ENCODE measurements at regions not wholly inside any gene's neighbourhood (a gene's known extent, or its start where the extent isn't known, plus 50 kb on each side); places are given as distances from the start of the nearest gene placed in this dataset.

DNA sequence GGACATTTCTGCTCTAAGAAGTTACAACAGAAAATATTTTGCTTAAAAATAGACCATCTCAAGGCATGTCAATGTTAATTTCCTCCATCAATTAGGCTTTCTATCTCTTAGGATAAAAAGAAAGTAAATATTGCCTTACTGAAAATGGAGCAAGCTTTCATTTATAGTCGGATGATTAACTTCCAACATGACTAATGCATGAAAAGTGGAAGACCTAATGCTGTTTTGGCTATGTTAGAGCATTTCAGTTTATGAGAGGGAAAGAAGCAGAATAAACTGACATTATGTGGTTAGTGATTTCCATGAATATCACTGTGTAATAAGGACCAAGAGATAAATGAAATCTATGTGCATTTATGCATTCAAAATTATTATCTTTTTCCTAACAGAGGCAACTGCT lies 475.2 kb upstream of the UBE2E3 start:
- TF ChIP-seq POLR2AphosphoS5 (IDR thresholded peaks at IDR 0.05) (no peak), EZH2 (IDR thresholded peaks at IDR 0.05; ENCODE audit: borderline replicate concordance, insufficient read depth, low read length, poor library complexity, severe bottlenecking) (no peak), MXI1 (conservative IDR thresholded peaks at IDR 0.05; ENCODE audit: poor library complexity, severe bottlenecking) (no peak), CTCF (IDR thresholded peaks at IDR 0.05; ENCODE audit: poor library complexity, severe bottlenecking) (no peak), RAD21 (conservative IDR thresholded peaks at IDR 0.05) (no peak), REST (IDR thresholded peaks at IDR 0.05; ENCODE audit: borderline replicate concordance) (no peak), EP300 (conservative IDR thresholded peaks at IDR 0.05; ENCODE audit: poor library complexity, severe bottlenecking) (no peak), SMC3 (conservative IDR thresholded peaks at IDR 0.05; ENCODE audit: poor library complexity) (no peak), TAF1 (IDR thresholded peaks at IDR 0.05; ENCODE audit: low read depth) (no peak)
- Histone ChIP-seq H3K27ac (ENCODE audit: low read length) (no peak overlapping the region), H4K20me1 (ENCODE audit: insufficient read depth) (no peaks in the 10 kb centered on the region), H3F3A (ENCODE audit: insufficient read depth, low read length, poor library complexity, severe bottlenecking) (no peaks in the 10 kb centered on the region), H3K9ac (ENCODE audit: low read length) (no peak overlapping the region), H3K4me2 (ENCODE audit: low read length) (no peak overlapping the region), H3K9me3 (ENCODE audit: low read length) (no peaks in the 10 kb centered on the region), H3K27me3 (ENCODE audit: insufficient read depth, low read depth, low read length) (no peaks in the 10 kb centered on the region), H3K79me2 (replicated peaks; ENCODE audit: insufficient read depth, low read length) (no peaks in the 10 kb centered on the region), H3K4me3 (ENCODE audit: low read length) (no peak overlapping the region), H2AFZ (ENCODE audit: low read depth, low read length) (no peak overlapping the region), H3K36me3 (ENCODE audit: insufficient read depth, low read length) (no peaks in the 10 kb centered on the region), H3K9me2 (ENCODE audit: insufficient read depth, low read length) (no peaks in the 10 kb centered on the region)

GRCh38 chr2:180497621-180498152 lies 482.7 kb upstream of the UBE2E3 start:
- no peaks in the 10 kb centered on the region for H3K27me3 ChIP-seq (ENCODE audit: insufficient read depth, low read depth, low read length)
- H3K79me2 ChIP-seq (replicated peaks; ENCODE audit: insufficient read depth, low read length) = no peaks in the 10 kb centered on the region
- H4K20me1 ChIP-seq (ENCODE audit: insufficient read depth) = no peaks in the 10 kb centered on the region
- H3K9me3 ChIP-seq (ENCODE audit: low read length) = no peaks in the 10 kb centered on the region
- H3K9me2 ChIP-seq (ENCODE audit: insufficient read depth, low read length) = no peaks in the 10 kb centered on the region
- no peak overlapping the region for H2AFZ ChIP-seq (ENCODE audit: low read depth, low read length)
- no peak for TF ChIP-seq SMC3 (conservative IDR thresholded peaks at IDR 0.05; ENCODE audit: poor library complexity)
- TF ChIP-seq POLR2AphosphoS5 (IDR thresholded peaks at IDR 0.05) = no peak
- no peak overlapping the region for H3K4me3 ChIP-seq (ENCODE audit: low read length)
- no peaks in the 10 kb centered on the region for H3K36me3 ChIP-seq (ENCODE audit: insufficient read depth, low read length)
- no peak overlapping the region for H3K4me2 ChIP-seq (ENCODE audit: low read length)
- H3K27ac ChIP-seq (ENCODE audit: low read length) = no peak overlapping the region
- no peak overlapping the region for H3K9ac ChIP-seq (ENCODE audit: low read length)
- no peaks in the 10 kb centered on the region for H3F3A ChIP-seq (ENCODE audit: insufficient read depth, low read length, poor library complexity, severe bottlenecking)

DNA sequence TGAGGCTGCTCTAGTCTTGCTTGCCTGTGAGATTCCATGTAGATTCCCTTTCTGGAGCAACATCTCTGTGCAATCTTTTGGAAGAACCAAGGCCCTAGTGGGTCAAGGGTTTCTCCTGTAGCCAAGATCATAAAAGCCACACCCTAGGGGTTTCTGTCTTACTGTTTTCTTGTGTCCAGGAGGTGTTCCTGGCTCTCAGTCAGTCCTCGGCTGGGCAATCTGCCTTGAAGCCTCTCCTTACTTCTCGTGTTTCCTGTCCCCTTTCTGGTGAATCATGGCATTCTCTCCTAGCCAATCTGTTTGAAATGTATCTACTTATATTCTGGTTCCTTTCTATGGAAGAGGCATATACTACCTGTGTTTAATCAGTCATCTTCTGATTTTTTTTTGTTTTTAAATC lies 484.8 kb upstream of the UBE2E3 start:
- no peak overlapping the region for H3K4me3 ChIP-seq (ENCODE audit: low read length)
- TF ChIP-seq SMC3 (conservative IDR thresholded peaks at IDR 0.05; ENCODE audit: poor library complexity) (no peak), RAD21 (conservative IDR thresholded peaks at IDR 0.05) (no peak), EZH2 (IDR thresholded peaks at IDR 0.05; ENCODE audit: borderline replicate concordance, insufficient read depth, low read length, poor library complexity, severe bottlenecking) (no peak), TAF1 (IDR thresholded peaks at IDR 0.05; ENCODE audit: low read depth) (no peak), CTCF (IDR thresholded peaks at IDR 0.05; ENCODE audit: poor library complexity, severe bottlenecking) (no peak), POLR2AphosphoS5 (IDR thresholded peaks at IDR 0.05) (no peak), REST (IDR thresholded peaks at IDR 0.05; ENCODE audit: borderline replicate concordance) (no peak), MXI1 (conservative IDR thresholded peaks at IDR 0.05; ENCODE audit: poor library complexity, severe bottlenecking) (no peak), EP300 (conservative IDR thresholded peaks at IDR 0.05; ENCODE audit: poor library complexity, severe bottlenecking) (no peak)
- no peaks in the 10 kb centered on the region for H4K20me1 ChIP-seq (ENCODE audit: insufficient read depth)
- no peaks in the 10 kb centered on the region for H3F3A ChIP-seq (ENCODE audit: insufficient read depth, low read length, poor library complexity, severe bottlenecking)
- no peak overlapping the region for H3K9ac ChIP-seq (ENCODE audit: low read length)
- H3K9me3 ChIP-seq (ENCODE audit: low read length) = no peaks in the 10 kb centered on the region
- no peaks in the 10 kb centered on the region for H3K9me2 ChIP-seq (ENCODE audit: insufficient read depth, low read length)
- H3K27me3 ChIP-seq (ENCODE audit: insufficient read depth, low read depth, low read length) = no peaks in the 10 kb centered on the region
- no peak overlapping the region for H2AFZ ChIP-seq (ENCODE audit: low read depth, low read length)
- no peak overlapping the region for H3K4me2 ChIP-seq (ENCODE audit: low read length)
- no peaks in the 10 kb centered on the region for H3K79me2 ChIP-seq (replicated peaks; ENCODE audit: insufficient read depth, low read length)
- no peak overlapping the region for H3K27ac ChIP-seq (ENCODE audit: low read length)
- H3K36me3 ChIP-seq (ENCODE audit: insufficient read depth, low read length) = no peaks in the 10 kb centered on the region

Data from neural cell (in vitro differentiated cells).